ENCODE measurements at regions not wholly inside any gene's neighbourhood (a gene's known extent, or its start where the extent isn't known, plus 50 kb on each side); places are given as distances from the start of the nearest gene placed in this dataset.

- TF ChIP-seq FOXM1 (IDR thresholded peaks at IDR 0.05; ENCODE audit: borderline replicate concordance), result no peak
- TF ChIP-seq SUZ12 (IDR thresholded peaks at IDR 0.05), result no peak
- no peak for TF ChIP-seq BHLHE40 (IDR thresholded peaks at IDR 0.05; ENCODE audit: borderline replicate concordance)
- TF ChIP-seq ZNF384 (IDR thresholded peaks at IDR 0.05), result no peak
- TF ChIP-seq NFRKB (IDR thresholded peaks at IDR 0.05), result no peak
Measured at GRCh38 chr10:62654966-62655336, 149.6 kb upstream of the ADO start.
